ENCODE measurements at regions not wholly inside any gene's neighbourhood (a gene's known extent, or its start where the extent isn't known, plus 50 kb on each side); places are given as distances from the start of the nearest gene placed in this dataset.

DNA sequence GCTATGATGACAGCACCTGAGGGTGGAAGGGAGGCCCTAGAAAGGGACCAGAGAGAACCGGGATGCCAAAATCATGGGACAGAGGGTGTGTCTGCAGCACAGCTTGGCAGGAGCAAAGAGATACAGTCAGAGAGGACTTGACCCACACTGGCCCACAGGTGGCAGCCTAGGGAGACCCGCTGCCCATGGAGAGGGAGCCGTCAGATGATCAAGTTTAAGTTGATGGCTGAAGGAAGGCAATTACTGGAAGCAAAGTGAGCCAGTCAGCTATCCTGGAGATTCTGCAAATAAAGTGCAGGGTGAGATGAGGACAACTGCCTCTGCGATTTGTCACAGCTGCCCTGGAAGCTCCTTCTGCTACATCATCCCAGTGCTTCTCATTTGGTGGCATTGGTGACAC is 74.0 kb downstream of the CMPK2 start:
- intact Hi-C loops (cut with DNase I) = no loop called here
- no peak overlapping the region for H3K27ac ChIP-seq
- DNase-seq (ENCODE audit: low spot score in 2 of 2) = no peak
- H3K4me3 ChIP-seq = no peak overlapping the region
- H3K36me3 ChIP-seq = no peaks in the 10 kb centered on the region
- TF ChIP-seq, protein P1, sequence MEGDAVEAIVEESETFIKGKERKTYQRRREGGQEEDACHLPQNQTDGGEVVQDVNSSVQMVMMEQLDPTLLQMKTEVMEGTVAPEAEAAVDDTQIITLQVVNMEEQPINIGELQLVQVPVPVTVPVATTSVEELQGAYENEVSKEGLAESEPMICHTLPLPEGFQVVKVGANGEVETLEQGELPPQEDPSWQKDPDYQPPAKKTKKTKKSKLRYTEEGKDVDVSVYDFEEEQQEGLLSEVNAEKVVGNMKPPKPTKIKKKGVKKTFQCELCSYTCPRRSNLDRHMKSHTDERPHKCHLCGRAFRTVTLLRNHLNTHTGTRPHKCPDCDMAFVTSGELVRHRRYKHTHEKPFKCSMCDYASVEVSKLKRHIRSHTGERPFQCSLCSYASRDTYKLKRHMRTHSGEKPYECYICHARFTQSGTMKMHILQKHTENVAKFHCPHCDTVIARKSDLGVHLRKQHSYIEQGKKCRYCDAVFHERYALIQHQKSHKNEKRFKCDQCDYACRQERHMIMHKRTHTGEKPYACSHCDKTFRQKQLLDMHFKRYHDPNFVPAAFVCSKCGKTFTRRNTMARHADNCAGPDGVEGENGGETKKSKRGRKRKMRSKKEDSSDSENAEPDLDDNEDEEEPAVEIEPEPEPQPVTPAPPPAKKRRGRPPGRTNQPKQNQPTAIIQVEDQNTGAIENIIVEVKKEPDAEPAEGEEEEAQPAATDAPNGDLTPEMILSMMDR (IDR thresholded peaks at IDR 0.05) = no peak
- no peaks in the 10 kb centered on the region for H3K4me1 ChIP-seq
- H3K9me3 ChIP-seq = no peaks in the 10 kb centered on the region
- no peaks in the 10 kb centered on the region for H3K27me3 ChIP-seq

DNA sequence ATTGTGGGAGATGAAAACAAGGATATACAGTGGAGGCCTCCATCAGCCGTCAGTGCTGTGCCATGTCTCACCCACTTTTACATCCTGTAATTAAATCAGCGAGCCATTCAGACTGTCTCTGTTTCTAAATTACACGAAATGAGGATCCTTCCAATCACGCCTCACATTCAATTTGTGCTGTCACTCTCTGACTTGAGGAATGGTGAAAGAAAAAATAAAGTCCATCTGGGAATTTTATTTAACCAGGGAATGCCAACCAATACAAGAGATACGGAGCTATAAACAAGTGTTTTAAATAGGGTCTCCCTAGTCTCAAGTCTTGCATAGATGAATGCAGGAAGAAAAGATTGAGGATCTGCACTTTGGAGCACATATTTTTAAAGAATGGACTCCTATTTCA is 72.8 kb downstream of the CMPK2 start:
- H3K4me3 ChIP-seq = no peak overlapping the region
- no peak overlapping the region for H3K27ac ChIP-seq
- no peaks in the 10 kb centered on the region for H3K36me3 ChIP-seq
- H3K27me3 ChIP-seq = no peaks in the 10 kb centered on the region
- TF ChIP-seq, protein P1 (IDR thresholded peaks at IDR 0.05) = no peak
- no peaks in the 10 kb centered on the region for H3K4me1 ChIP-seq
- no peaks in the 10 kb centered on the region for H3K9me3 ChIP-seq
- intact Hi-C loops (cut with DNase I) = no loop called here
- no peak for DNase-seq (ENCODE audit: low spot score in 2 of 2)

DNA sequence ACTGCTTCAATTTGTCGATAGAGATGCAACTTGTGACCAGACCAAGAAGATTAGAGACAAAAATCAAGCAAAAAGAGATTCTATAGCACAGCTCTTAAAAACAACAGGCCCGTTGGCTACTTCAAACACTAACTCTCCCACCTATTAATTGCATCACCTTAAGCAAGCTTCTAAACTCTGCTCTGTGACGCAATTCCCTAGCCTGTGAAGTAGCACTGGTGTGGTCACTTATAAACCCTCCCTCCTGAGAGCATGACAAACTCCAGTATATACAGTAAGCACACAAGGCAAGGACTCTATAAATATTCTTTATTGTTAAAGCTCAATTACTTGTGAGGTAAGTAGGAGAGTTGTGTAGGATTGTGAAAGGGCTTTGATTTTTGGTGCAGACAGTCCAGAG is 72.3 kb downstream of the CMPK2 start:
- H3K27me3 ChIP-seq = no peaks in the 10 kb centered on the region

GRCh38 chr2:6793913-6794312 is 71.8 kb downstream of the CMPK2 start:
- H3K36me3 ChIP-seq = no peaks in the 10 kb centered on the region
- no peaks in the 10 kb centered on the region for H3K27me3 ChIP-seq
- TF ChIP-seq, protein P1 (IDR thresholded peaks at IDR 0.05) = no peak
- DNase-seq (ENCODE audit: low spot score in 2 of 2) = no peak
- H3K4me1 ChIP-seq = no peaks in the 10 kb centered on the region
- no peaks in the 10 kb centered on the region for H3K9me3 ChIP-seq
- intact Hi-C loops (cut with DNase I) = no loop called here
- H3K27ac ChIP-seq = no peak overlapping the region
- no peak overlapping the region for H3K4me3 ChIP-seq

More for the DNA sequence above, 72.3 kb downstream of the CMPK2 start:
- intact Hi-C loops (cut with DNase I) = no loop called here
- Histone ChIP-seq H3K4me3 (no peak overlapping the region), H3K4me1 (no peaks in the 10 kb centered on the region), H3K27ac (no peak overlapping the region), H3K9me3 (no peaks in the 10 kb centered on the region), H3K36me3 (no peaks in the 10 kb centered on the region)
- DNase-seq (ENCODE audit: low spot score in 2 of 2) = no peak
- TF ChIP-seq, protein P1 (IDR thresholded peaks at IDR 0.05) = no peak

DNA sequence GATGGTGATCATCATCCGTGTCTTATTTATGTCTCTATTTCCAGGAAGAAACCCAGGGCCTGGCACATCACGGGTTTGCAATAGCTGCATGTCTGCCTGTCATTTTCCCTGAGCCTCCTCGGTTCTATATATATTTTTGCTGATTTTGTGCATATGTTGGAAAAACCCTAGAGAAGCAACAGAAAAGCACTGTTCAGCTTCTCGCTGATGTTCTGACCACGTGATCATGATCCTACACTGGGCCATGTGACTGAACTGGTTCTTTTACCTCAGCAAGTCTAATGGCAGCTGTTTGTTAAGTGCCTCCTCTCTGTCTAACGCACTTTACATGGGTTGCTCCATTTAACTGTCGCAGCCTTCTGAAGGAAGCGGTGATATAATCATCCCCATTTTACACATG is 71.3 kb downstream of the CMPK2 start:
- no peak overlapping the region for H3K27ac ChIP-seq
- no peaks in the 10 kb centered on the region for H3K9me3 ChIP-seq
- TF ChIP-seq, protein P1 (IDR thresholded peaks at IDR 0.05) = no peak
- H3K4me3 ChIP-seq = no peak overlapping the region
- no peaks in the 10 kb centered on the region for H3K4me1 ChIP-seq
- no peaks in the 10 kb centered on the region for H3K36me3 ChIP-seq
- no peaks in the 10 kb centered on the region for H3K27me3 ChIP-seq
- no peak for DNase-seq (ENCODE audit: low spot score in 2 of 2)
- intact Hi-C loops (cut with DNase I) = no loop called here
